GM19324 (cell line): ENCODE measurements at regions not wholly inside any gene's neighbourhood (a gene's known extent, or its start where the extent isn't known, plus 50 kb on each side); places are given as distances from the start of the nearest gene placed in this dataset.
"Not testable (repeated sequence)": the region's sequence is repeated elsewhere in the genome, so short reads cannot be mapped to it uniquely, and the experiment has no call there.

ENCODE experiments used
- ATAC-seq: cut with Tn5 transposase; IDR thresholded peaks from one replicate; pipeline ENCODE4 v1.9.1; 2021; ENCODE audit warnings: mild to moderate bottlenecking, moderate library complexity; ENCODE audit not compliant: unreplicated experiment, low FRiP score

- ATAC-seq: no peak
These were observed 349.3 kb downstream of the SOX4 start for GRCh38 chr6:21942897-21943296.

GRCh38 chr6:21946298-21946783 lies 350.5 kb downstream of the PRL start:
- no peak for ATAC-seq

- ATAC-seq: not testable (repeated sequence)
These were observed 349.6 kb downstream of the PRL start for GRCh38 chr6:21947227-21947626.

GRCh38 chr6:21947731-21948386 lies 349.0 kb downstream of the PRL start:
- ATAC-seq: no peak

- no peak for ATAC-seq
These were observed 347.5 kb downstream of the PRL start for GRCh38 chr6:21949211-21949801.

- no peak for ATAC-seq
These were observed 344.5 kb downstream of the PRL start for GRCh38 chr6:21952367-21952766.

GRCh38 chr6:21953831-21954801 lies 342.7 kb downstream of the PRL start:
- ATAC-seq: no peak

- no peak for ATAC-seq
These were observed 341.7 kb downstream of the PRL start for GRCh38 chr6:21955053-21955595.

GRCh38 chr6:21955951-21956350 lies 340.9 kb downstream of the PRL start:
- ATAC-seq: no peak

- no peak for ATAC-seq
These were observed 338.4 kb downstream of the PRL start for GRCh38 chr6:21958428-21958827.

GRCh38 chr6:21961226-21961625 lies 335.6 kb downstream of the PRL start:
- no peak for ATAC-seq

- ATAC-seq: no peak
These were observed 331.8 kb downstream of the PRL start for GRCh38 chr6:21965016-21965415.

- ATAC-seq: no peak
These were observed 330.8 kb downstream of the PRL start for GRCh38 chr6:21965953-21966539.

GRCh38 chr6:21967056-21967974 lies 329.5 kb downstream of the PRL start:
- ATAC-seq: no peak

- ATAC-seq: no peak
These were observed 328.4 kb downstream of the PRL start for GRCh38 chr6:21968411-21968810.

GRCh38 chr6:21969192-21969591 lies 327.6 kb downstream of the PRL start:
- no peak for ATAC-seq

- ATAC-seq: no peak
These were observed 326.1 kb downstream of the PRL start for GRCh38 chr6:21970569-21971300.

- ATAC-seq: no peak
These were observed 325.3 kb downstream of the PRL start for GRCh38 chr6:21971541-21971940.

- ATAC-seq: no peak
These were observed 324.3 kb downstream of the PRL start for GRCh38 chr6:21972516-21972915.
